Brain microvascular endothelial cell (primary cell): ENCODE measurements at regions not wholly inside any gene's neighbourhood (a gene's known extent, or its start where the extent isn't known, plus 50 kb on each side); places are given as distances from the start of the nearest gene placed in this dataset.
"Not testable (repeated sequence)": the region's sequence is repeated elsewhere in the genome, so short reads cannot be mapped to it uniquely, and the experiment has no call there.

Experiments used
- DNase-seq: peaks from one replicate; pipeline ENCODE4 v3.0.0-alpha.2; 2020
- H3K27ac ChIP-seq: fragments of 250-450 bp; sonication (Bioruptor Pico); 2 replicates; pipeline ENCODE4 v1.5.1; 2020; ENCODE audit warnings: mild to moderate bottlenecking, moderate library complexity
- H3K27me3 ChIP-seq: fragments of 250-450 bp; sonication (Bioruptor Pico); replicated peaks from 2 replicates; pipeline ENCODE4 v1.5.1; 2020; ENCODE audit warnings: mild to moderate bottlenecking
- H3K36me3 ChIP-seq: fragments of 250-450 bp; sonication (Bioruptor Pico); replicated peaks from 2 replicates; pipeline ENCODE4 v1.5.1; 2020; ENCODE audit warnings: mild to moderate bottlenecking
- H3K4me3 ChIP-seq: 2 replicates; pipeline ENCODE4 v1.5.1; 2011; ENCODE audit warnings: low read depth, mild to moderate bottlenecking, control low read depth, low read length, moderate library complexity
- in situ Hi-C: cut with HindIII; loops from 2 replicates; pipeline ENCODE4 v1.10.0; 2017; ENCODE audit warnings: low sequenced_read_pairs, low pct_ligation_motif_present
- TF ChIP-seq, protein P1 (sequence below): IDR thresholded peaks from 2 replicates; pipeline ENCODE4 v1.5.1; 2011; ENCODE audit warnings: low read depth, mild to moderate bottlenecking, moderate library complexity, low read length, control low read depth, inconsistent platforms; ENCODE audit errors: missing control alignments

DNA sequence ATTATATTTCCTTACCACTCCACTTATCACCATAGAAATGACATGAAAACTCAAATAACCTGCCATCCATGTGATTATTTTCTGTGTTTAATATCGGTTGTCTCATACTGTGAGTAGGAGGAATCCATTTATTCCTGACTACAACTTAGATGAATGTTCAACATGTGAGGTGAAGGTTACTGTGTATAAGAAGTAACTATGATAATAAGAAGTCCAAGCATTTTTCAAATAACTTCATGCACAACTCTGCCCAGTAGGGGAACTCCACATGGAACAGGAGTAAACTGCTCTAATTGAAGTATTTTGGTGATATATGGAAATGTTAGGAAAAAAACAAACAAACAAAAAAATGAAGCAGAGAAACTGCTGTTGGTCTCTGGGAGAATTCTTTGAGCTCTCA lies 447.5 kb upstream of the GRIN3A start:
- in situ Hi-C loops = no loop called here
- H3K36me3 ChIP-seq = no peaks in the 10 kb centered on the region
- no peak overlapping the region for H3K4me3 ChIP-seq
- no peak overlapping the region for H3K27ac ChIP-seq
- DNase-seq = peak; percentile 35
- TF ChIP-seq, protein P1, sequence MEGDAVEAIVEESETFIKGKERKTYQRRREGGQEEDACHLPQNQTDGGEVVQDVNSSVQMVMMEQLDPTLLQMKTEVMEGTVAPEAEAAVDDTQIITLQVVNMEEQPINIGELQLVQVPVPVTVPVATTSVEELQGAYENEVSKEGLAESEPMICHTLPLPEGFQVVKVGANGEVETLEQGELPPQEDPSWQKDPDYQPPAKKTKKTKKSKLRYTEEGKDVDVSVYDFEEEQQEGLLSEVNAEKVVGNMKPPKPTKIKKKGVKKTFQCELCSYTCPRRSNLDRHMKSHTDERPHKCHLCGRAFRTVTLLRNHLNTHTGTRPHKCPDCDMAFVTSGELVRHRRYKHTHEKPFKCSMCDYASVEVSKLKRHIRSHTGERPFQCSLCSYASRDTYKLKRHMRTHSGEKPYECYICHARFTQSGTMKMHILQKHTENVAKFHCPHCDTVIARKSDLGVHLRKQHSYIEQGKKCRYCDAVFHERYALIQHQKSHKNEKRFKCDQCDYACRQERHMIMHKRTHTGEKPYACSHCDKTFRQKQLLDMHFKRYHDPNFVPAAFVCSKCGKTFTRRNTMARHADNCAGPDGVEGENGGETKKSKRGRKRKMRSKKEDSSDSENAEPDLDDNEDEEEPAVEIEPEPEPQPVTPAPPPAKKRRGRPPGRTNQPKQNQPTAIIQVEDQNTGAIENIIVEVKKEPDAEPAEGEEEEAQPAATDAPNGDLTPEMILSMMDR = no peak
- H3K27me3 ChIP-seq = no peaks in the 10 kb centered on the region

DNA sequence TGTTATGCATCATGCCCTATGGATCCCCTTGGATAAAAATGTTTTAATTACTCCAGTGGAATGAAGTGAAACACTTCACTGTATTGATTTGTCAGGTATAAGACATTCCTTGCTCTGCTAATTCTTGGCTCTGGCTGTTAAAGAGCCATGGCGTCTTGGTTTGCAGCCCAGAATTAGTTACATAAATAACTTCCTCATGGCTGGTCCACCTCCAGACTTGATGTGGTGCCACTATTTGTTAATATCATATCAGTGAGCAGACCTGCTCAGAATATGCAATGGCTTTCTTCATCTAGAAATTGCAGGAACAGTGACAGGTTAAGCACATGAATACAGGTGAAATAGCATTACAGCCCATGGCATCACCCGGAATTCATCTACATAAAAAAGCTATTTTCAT lies 446.9 kb upstream of the GRIN3A start:
- no peak for DNase-seq
- in situ Hi-C loops = no loop called here
- Histone ChIP-seq H3K4me3 (no peak overlapping the region), H3K27me3 (no peaks in the 10 kb centered on the region), H3K36me3 (no peaks in the 10 kb centered on the region), H3K27ac (no peak overlapping the region)
- TF ChIP-seq, protein P1 = no peak

- Histone ChIP-seq H3K36me3 (no peaks in the 10 kb centered on the region), H3K4me3 (no peak overlapping the region), H3K27ac (no peak overlapping the region), H3K27me3 (no peaks in the 10 kb centered on the region)
- peak; percentile 49 for DNase-seq
- TF ChIP-seq, protein P1 = no peak
- in situ Hi-C loops = no loop called here
Observed at GRCh38 chr9:102178811-102179210, 440.4 kb upstream of the GRIN3A start.

DNA sequence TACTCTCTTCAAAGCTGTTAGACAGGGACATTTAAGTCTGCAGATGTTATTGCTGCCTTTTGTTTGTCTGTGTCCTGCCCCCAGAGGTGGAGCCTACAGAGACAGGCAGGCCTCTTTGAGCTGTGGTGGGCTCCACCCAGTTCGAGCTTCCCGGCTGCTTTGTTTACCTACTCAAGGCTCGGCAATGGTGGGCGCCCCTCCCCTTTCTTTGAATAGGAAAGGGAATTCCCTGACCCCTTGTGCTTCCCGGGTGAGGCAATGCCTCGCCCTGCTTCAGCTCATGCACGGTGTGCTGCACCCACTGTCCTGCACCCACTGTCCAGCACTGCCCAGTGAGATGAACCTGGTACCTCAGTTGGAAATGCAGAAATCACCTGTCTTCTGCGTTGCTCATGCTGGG lies 435.8 kb upstream of the GRIN3A start:
- in situ Hi-C loops, H3K36me3 ChIP-seq, H3K27me3 ChIP-seq, H3K27ac ChIP-seq, H3K4me3 ChIP-seq, DNase-seq: not testable (repeated sequence)

- no peak for DNase-seq
- H3K27ac ChIP-seq = no peak overlapping the region
- no peaks in the 10 kb centered on the region for H3K36me3 ChIP-seq
- no peaks in the 10 kb centered on the region for H3K27me3 ChIP-seq
- H3K4me3 ChIP-seq = no peak overlapping the region
- in situ Hi-C loops = no loop called here
- TF ChIP-seq, protein P1 = no peak
Observed at GRCh38 chr9:102164247-102164646, 425.8 kb upstream of the GRIN3A start.

GRCh38 chr9:102153081-102153480 lies 414.6 kb upstream of the GRIN3A start:
- H3K27ac ChIP-seq, in situ Hi-C loops, H3K4me3 ChIP-seq, H3K27me3 ChIP-seq, H3K36me3 ChIP-seq, DNase-seq: not testable (repeated sequence)

DNA sequence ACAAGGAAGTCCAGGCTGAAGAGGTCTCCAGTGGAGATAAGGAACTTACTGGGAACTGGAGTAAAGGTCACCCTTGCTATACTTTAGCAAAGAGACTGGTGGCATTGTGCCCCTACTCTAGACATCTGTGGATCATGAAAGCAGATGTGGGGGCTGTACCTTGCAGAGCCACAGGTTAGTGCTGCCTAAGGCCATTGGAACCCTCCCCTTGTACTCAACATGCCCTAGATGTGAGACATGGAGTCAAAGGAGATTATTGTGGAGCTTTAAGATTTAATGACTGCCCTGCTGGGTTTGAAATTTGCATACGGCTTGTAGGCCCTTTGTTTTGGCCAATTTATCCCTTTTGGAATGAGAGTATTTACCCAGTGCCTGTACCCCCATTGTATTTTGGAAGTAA lies 397.3 kb upstream of the GRIN3A start:
- no peaks in the 10 kb centered on the region for H3K36me3 ChIP-seq
- H3K4me3 ChIP-seq = no peak overlapping the region
- TF ChIP-seq, protein P1 = no peak
- in situ Hi-C loops = no loop called here
- H3K27me3 ChIP-seq = no peaks in the 10 kb centered on the region
- no peak for DNase-seq
- H3K27ac ChIP-seq = no peak overlapping the region
